Stimulated activated CD8-positive, alpha-beta memory T cell treated with anti-CD3 and anti-CD28 coated beads, Interleukin-2, amount 100 ng/mL, for 1 hour (primary cell): ENCODE measurements at regions not wholly inside any gene's neighbourhood (a gene's known extent, or its start where the extent isn't known, plus 50 kb on each side); places are given as distances from the start of the nearest gene placed in this dataset.
"Not testable (repeated sequence)": the region's sequence is repeated elsewhere in the genome, so short reads cannot be mapped to it uniquely, and the experiment has no call there.

Experiments used
- DNase-seq, 2 donors: peaks; one replicate each; pipeline ENCODE4 v3.0.0-alpha.2; 2020; ENCODE audit warnings: low read depth in 2 of 2

GRCh38 chr22:26972915-26973314 is 315.5 kb downstream of the MIAT start:
- not testable (repeated sequence) for DNase-seq

GRCh38 chr22:26974034-26974433 is 316.6 kb downstream of the MIAT start:
- DNase-seq = no peak

- DNase-seq = no peak
These were observed 317.8 kb downstream of the MIAT start for GRCh38 chr22:26974914-26975803.

- DNase-seq = no peak
These were observed 318.5 kb downstream of the MIAT start for GRCh38 chr22:26975865-26976264.

DNA sequence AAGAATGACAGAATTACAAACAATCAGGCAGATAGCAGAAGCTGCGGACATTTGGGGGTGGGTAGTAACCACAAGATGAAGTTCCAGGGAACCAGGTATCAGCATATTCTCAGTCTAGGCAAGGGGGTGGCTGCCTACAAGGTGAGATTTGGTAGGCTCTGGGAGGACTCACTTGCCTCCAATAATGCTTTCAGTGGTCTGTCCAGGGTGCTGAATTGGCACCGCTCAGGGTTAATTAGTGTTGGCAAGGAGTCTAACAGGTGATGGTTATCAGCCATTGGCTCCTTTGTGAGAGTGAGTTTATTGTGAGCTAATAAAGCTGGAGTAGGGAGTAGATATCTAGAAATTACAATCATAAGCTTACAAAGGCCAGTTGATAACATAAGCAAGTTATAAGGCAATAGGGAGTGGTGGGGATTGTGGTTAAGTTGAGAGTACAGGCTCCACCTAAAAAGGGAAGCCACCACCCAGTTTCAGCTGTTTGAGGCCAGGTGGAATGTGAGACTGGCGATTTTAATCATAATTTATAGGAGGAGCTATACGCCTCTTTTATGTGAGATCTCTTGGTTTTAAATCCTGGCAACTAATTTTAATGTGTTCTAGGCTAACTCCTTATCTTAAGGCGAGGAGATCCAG is 320.5 kb downstream of the MIAT start:
- no peak for DNase-seq

- DNase-seq = no peak
These were observed 321.9 kb downstream of the MIAT start for GRCh38 chr22:26979294-26979693.

- DNase-seq = no peak
These were observed 323.7 kb downstream of the MIAT start for GRCh38 chr22:26981111-26981510.

DNA sequence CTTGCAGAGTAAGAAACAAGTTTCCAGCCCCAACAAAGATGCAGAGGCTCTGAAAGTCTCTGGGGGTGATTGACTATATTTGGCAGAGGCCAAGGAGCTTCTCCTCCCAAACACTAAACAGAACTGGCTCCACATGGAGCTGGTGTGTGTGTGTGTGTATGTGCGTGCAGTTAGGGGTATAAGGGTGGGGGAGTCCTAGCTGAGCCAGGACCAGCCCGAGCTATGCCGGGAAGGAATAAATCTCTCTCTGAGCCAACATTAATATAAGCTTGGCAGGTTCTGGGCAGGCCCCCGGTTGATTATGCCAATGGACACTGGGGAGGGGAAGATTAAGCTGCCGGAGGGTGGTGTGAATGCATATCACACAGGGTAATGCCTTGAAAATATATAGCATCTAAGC is 324.2 kb downstream of the MIAT start:
- no peak for DNase-seq

DNA sequence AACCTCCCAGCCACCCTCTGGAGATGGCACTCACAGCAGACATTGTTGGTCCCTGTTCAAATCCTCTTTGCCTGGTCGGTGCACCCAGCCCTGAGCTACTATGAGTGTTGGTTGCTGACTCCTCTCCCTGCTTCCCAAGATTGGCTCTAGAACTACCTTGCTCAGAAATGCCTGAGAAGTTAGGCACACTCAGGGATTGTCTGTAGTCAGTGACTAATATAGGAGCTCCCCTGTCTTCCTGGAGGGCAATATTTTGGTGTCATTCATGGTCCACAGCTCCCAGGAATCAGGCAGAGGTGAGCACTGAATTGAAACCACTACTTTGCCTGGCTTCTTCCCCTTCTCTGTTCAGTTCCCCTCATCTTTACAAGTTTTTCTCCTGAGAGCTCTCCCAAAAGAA is 325.9 kb downstream of the MIAT start:
- no peak for DNase-seq

GRCh38 chr22:26985206-26985605 is 327.8 kb downstream of the MIAT start:
- no peak for DNase-seq

DNA sequence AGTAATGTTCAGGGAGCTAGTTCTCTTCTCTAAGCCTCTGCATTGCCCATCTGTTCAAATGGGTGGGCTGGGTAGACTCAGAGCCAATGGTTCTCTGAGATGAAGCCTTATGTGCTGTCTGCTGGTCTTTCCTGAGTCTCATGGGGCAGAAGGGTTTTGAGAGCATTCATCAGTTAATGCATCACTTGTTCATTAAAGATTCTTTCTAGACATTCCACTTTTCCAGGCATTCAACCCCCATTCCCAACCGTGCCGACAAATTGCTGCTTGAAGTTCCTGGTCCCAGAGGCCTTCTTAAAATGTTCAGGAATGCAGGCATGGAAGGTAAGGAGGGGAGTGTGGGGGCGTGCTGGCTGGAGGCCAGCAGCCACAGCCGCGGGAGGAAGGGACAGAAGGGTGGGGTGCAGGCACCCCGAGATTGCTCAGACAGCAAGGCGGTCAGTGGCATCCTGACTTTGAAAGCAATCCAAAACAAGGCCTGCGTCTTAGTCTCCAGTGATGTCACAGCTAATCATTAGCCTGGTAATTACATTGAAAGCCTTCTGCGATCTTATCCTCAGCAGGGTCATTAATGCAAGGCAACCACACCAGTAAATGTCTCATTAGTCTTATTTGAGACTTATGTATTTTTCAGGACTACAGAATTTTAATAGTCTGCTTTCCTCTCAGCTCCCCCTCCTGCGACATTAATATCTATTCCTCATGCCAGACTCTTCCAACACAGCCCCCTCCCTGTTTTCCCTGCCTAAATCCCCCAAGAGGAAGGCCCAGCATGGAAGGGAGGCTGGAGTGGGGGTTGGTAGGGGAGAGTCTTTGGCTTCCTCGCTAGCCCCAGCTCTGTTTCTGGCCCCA is 328.8 kb downstream of the MIAT start:
- DNase-seq = no peak

DNA sequence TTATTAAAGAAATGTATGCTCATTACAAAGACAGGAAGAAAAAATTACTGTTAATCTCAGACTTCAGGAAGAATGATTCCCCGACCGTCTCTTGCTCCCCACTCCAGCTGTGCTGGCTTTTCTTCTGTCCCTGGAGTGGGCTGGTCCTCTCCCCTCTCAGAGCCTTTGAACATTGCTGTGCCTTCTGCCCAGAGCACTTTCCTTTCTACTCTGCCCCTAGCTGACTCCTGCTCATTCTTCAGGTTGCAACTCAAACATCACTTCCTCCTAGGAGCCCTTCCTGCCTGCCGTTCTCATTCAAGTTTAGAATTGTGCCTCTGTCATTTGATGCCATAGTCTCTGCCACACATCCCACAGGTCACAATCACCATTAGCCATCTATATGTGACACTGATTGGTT is 329.5 kb downstream of the MIAT start:
- no peak for DNase-seq

DNA sequence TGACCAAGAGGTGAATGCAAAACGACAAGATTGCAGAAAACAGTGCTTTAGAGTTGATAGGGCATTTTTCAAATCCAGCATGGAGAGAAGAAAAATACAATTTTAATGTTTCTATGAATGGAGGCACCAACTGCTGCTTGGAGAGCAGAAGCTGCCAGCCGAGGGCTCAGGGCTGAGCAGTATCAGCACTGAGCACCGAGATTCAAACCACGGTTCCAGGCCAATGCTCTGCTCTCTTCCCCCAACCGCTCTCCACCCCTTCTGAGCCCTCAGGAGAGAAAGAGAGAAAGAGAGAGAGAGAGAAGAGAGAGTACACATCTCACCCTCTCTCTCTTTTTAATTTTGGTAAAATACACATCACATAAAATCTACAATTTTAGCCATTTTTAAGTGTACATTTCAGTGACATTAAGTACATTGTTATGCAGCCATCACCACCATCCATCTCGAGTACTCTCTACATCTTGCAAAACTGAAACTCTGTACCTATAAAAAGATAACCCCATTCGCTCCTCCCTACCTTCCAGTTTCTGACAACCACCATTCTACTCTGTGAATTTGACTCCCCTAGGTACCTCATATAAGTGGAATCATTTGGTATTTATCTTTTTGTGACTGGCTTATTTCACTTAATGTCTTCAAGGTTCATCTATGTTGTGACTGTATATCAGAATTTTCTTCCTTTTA is 333.3 kb downstream of the MIAT start:
- no peak for DNase-seq

DNA sequence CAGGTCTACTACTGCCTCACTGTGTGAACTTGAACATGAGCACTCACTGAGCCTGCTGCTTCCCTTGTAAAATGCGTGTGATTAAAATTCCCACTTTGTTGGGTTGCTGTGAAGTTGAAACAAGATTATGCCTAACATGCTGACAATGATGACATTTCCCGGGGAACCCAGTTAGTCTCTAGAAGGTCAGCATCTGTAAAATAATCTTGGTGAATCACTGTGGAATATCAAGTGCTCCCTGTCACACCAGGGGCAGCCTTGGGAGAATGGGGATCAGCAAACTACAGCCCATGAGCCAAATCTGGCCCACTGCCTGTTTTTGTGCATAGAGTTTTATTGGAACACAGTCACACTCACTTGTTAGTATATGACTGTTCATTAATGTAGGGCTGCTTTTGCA is 335.2 kb downstream of the MIAT start:
- DNase-seq = no peak

- DNase-seq = no peak
These were observed 336.5 kb downstream of the MIAT start for GRCh38 chr22:26993886-26994285.

DNA sequence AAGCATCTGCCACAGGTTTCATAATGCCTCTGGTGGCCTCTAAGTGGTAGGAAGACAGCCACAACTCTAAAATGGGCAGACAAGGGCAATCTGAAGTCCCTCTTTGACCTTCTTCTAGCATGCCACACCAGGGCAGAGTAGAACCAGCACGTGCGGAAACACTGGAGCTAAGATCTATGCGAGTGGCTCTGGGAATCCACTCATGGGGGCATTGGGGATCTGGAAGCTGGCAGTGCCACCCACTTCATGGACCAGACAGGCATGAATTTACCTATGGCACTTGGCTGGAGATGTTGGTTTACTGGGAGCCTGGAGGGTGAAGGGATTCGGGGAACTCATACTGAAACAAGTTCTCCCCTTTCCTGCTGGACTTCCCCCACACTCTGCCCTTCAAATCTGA is 337.4 kb downstream of the MIAT start:
- DNase-seq = no peak

GRCh38 chr22:26995235-26995634 is 337.8 kb downstream of the MIAT start:
- no peak for DNase-seq

DNA sequence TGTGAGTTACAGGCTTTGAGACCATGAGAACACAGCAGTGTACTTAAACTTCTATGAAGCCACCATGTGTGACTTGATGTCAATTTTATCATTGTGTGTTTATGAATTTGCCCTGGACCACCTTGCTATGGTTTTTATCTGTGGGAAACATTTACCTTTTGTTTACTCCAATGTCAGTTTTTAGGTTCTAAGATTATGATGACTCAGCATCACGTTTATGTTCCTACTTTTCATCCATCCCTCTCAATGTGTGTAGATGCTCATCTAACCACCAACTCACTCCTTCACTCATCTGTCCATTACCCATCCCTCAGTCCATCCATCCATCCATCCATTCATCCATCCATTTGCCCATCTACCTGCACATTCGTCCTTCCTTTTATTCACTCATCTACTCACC is 338.8 kb downstream of the MIAT start:
- no peak for DNase-seq

DNA sequence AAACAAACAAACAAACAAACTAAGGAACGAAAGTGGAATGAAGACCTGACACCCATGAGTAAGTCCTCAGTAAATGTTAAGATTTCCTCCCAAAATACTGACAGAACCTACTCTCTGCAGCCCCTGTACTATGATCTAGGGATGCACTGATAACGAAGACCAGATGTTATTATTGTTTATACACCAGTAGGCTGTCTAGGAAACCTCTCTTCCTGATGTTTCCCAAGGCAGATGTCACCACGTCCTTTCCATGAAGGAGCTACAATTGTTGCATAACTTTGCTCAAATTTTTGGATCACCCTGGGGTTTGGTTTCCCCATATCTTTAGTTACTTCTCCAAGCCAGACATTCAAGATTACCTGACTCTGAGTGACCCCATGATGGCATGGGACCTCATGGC is 340.7 kb downstream of the MIAT start:
- no peak for DNase-seq

- DNase-seq = no peak
These were observed 341.3 kb downstream of the MIAT start for GRCh38 chr22:26998716-26999115.

DNA sequence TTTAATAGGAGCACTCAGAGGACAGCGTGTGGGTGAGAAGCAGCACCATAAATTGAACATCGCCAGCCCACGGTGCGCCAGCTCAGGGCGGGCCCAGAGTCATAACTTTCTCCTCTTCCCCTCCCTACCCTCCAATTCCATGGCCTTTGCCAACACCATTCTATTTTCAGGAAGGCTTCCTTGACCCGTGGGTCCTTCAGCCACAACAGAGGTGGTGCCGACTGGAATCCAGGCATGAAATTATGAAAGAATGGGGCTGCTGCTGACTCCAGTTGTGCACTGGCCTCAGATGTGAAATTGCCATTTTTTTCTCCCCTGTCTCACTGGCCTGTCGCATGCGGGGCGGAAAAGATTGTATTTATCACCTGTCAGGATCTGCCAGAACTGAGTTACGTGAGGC is 345.9 kb downstream of the MIAT start:
- DNase-seq = no peak

GRCh38 chr22:27004434-27004833 is 347.0 kb downstream of the MIAT start:
- DNase-seq = no peak
